Neural progenitor cell (in vitro differentiated cells): ENCODE measurements at regions not wholly inside any gene's neighbourhood (a gene's known extent, or its start where the extent isn't known, plus 50 kb on each side); places are given as distances from the start of the nearest gene placed in this dataset.

Experiments
- DNase-seq: peaks from one replicate; pipeline ENCODE4 v3.0.0-alpha.2; 2016; ENCODE audit warnings: low spot score
- H2AFZ ChIP-seq: fragments of 200-600 bp; sonication (generic); replicated peaks from 2 replicates; pipeline ENCODE4 v1.6.1; 2016; ENCODE audit warnings: antibody characterized with exemption
- H3F3A ChIP-seq: fragments of 200-600 bp; sonication (generic); 2 replicates; pipeline ENCODE4 v1.6.1; 2016; ENCODE audit warnings: antibody characterized with exemption, low read depth
- H3K27ac ChIP-seq: fragments of 200-600 bp; sonication (generic); 2 replicates; pipeline ENCODE4 v1.5.1; 2016; ENCODE audit warnings: mild to moderate bottlenecking
- H3K27me3 ChIP-seq: fragments of 200-600 bp; sonication (generic); 2 replicates; pipeline ENCODE4 v1.6.1; 2016; ENCODE audit warnings: mild to moderate bottlenecking, moderate library complexity
- H3K36me3 ChIP-seq: fragments of 200-600 bp; sonication (generic); 2 replicates; pipeline ENCODE4 v1.5.1; 2016
- H3K4me1 ChIP-seq: fragments of 200-600 bp; sonication (generic); 2 replicates; pipeline ENCODE4 v1.6.1; 2016; ENCODE audit warnings: mixed run types
- H3K4me2 ChIP-seq: fragments of 200-600 bp; sonication (generic); 2 replicates; pipeline ENCODE4 v1.6.1; 2016
- H3K4me3 ChIP-seq: fragments of 200-600 bp; sonication (generic); 2 replicates; pipeline ENCODE4 v1.5.1; 2016
- H3K79me2 ChIP-seq: fragments of 200-600 bp; sonication (generic); 2 replicates; pipeline ENCODE4 v1.6.1; 2016; ENCODE audit warnings: low read depth
- H3K9ac ChIP-seq: fragments of 200-600 bp; sonication (generic); 2 replicates; pipeline ENCODE4 v1.6.1; 2016
- H3K9me3 ChIP-seq: fragments of 200-600 bp; sonication (generic); 2 replicates; pipeline ENCODE4 v1.5.1; 2016; ENCODE audit warnings: low read depth
- H4K20me1 ChIP-seq: fragments of 200-600 bp; sonication (generic); 2 replicates; pipeline ENCODE4 v1.6.1; 2016; ENCODE audit warnings: low read depth
- H3K27ac Mint-ChIP-seq: 3 replicates; pipeline ENCODE4 v1.8.0; 2021; ENCODE audit warnings: mixed read lengths
- H3K27me3 Mint-ChIP-seq: 2 replicates; pipeline ENCODE4 v1.8.0; 2022; ENCODE audit warnings: low read depth, mild to moderate bottlenecking, inconsistent platforms, moderate library complexity, mixed read lengths; ENCODE audit not compliant: insufficient read depth
- H3K36me3 Mint-ChIP-seq: 3 replicates; pipeline ENCODE4 v1.8.0; 2021; ENCODE audit warnings: mixed read lengths
- H3K4me1 Mint-ChIP-seq: 3 replicates; pipeline ENCODE4 v1.8.0; 2021; ENCODE audit warnings: mixed read lengths
- H3K4me3 Mint-ChIP-seq: 3 replicates; pipeline ENCODE4 v1.8.0; 2021; ENCODE audit warnings: mild to moderate bottlenecking, moderate library complexity, mixed read lengths
- H3K9me3 Mint-ChIP-seq: 3 replicates; pipeline ENCODE4 v1.8.0; 2020; ENCODE audit warnings: mixed read lengths
- EZH2 ChIP-seq: fragments of 200-600 bp; sonication (generic); IDR thresholded peaks from 2 replicates; pipeline ENCODE4 v1.6.1; 2017; ENCODE audit warnings: antibody characterized with exemption, mild to moderate bottlenecking, moderate library complexity
- EZH2phosphoT487 ChIP-seq: fragments of 200-600 bp; sonication (generic); IDR thresholded peaks from 2 replicates; pipeline ENCODE4 v1.6.1; 2017; ENCODE audit warnings: antibody characterized with exemption
- TF ChIP-seq, protein P1 (sequence below): fragments of 200-600 bp; sonication (generic); IDR thresholded peaks from 2 replicates; pipeline ENCODE4 v1.5.1; 2017; ENCODE audit warnings: antibody characterized with exemption, mild to moderate bottlenecking

DNA sequence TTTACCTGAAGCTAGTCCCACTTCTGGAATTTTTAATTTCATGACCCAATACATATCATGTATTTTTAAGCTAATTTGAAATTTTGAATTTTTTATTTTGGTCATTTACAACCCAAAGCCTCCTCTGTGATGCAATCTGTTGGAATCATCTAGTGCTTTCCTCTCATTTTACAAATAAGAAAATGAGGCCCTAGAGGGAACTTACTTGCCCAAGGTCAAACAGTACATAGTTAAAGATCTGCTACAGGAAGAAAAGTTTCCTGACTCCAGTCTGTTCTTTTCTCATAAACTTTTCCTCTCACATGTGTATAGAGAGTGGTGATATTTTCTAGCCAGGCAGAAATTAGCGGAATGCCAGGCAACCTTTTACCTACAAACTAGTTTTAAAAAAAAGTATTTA, 59.3 kb upstream of the DPT start:
- no peak for DNase-seq
- no peaks in the 10 kb centered on the region for H4K20me1 ChIP-seq
- H2AFZ ChIP-seq = no peak overlapping the region
- H3K27ac Mint-ChIP-seq = no peak overlapping the region
- no peak overlapping the region for H3K4me3 Mint-ChIP-seq
- no peak overlapping the region for H3K27ac ChIP-seq
- H3K27me3 ChIP-seq = no peaks in the 10 kb centered on the region
- no peaks in the 10 kb centered on the region for H3K79me2 ChIP-seq
- H3K36me3 Mint-ChIP-seq = no peaks in the 10 kb centered on the region
- peaks cover 2% of the 10 kb centered on the region for H3K4me1 Mint-ChIP-seq
- no peaks in the 10 kb centered on the region for H3K4me1 ChIP-seq
- TF ChIP-seq EZH2 = no peak
- H3K4me3 ChIP-seq = no peak overlapping the region
- H3K27me3 Mint-ChIP-seq = no peaks in the 10 kb centered on the region
- no peak overlapping the region for H3K9ac ChIP-seq
- no peaks in the 10 kb centered on the region for H3F3A ChIP-seq
- no peak overlapping the region for H3K4me2 ChIP-seq
- H3K9me3 ChIP-seq = no peaks in the 10 kb centered on the region
- no peaks in the 10 kb centered on the region for H3K9me3 Mint-ChIP-seq
- H3K36me3 ChIP-seq = no peaks in the 10 kb centered on the region

DNA sequence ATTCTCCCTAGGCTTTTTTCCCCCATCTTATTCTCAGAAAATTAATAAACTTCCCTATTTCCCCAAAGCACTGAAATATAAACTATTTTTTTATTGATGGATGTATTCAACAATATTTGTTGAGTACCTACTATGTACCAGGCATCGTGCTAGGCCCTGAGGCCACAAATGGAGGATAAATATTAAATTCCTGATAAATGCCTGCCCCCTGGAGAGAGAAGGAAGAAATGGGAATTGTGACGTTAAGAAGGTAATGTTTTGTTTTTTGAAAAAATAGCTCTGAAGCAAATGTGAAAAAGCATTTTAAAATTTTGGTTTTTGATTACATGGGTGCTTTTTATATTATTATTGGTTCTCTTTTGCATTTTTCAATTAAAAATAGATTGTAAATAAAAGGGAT, 60.5 kb upstream of the DPT start:
- no peaks in the 10 kb centered on the region for H3K9me3 ChIP-seq

DNA sequence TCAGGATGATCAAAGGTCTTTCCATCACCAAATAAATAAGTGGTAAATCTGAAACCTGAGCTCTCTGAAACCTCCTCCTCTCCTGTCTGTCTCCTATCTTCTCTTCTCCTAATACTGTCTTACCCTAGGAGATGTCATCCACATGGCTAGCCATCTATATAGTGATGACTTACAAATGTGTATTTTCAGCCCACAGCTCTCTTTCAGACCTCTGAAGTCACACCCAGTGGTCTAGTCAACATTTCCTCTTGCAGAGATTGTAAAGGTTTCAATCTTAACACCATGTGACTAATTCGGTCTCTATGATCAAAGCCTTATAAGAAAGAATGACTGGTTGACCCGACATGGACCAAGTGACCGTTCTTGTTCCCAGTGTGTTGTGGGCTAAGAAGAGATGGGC, 63.1 kb upstream of the DPT start:
- Histone ChIP-seq H3K27me3 (no peaks in the 10 kb centered on the region), H3K4me3 (no peak overlapping the region), H3K27ac (no peak overlapping the region), H3K9ac (no peak overlapping the region), H3K36me3 (no peaks in the 10 kb centered on the region), H3K9me3 (no peaks in the 10 kb centered on the region), H3K4me1 (no peaks in the 10 kb centered on the region), H3F3A (no peaks in the 10 kb centered on the region), H3K79me2 (no peaks in the 10 kb centered on the region), H4K20me1 (no peaks in the 10 kb centered on the region), H3K4me2 (no peak overlapping the region), H2AFZ (no peak overlapping the region)
- no peak overlapping the region for H3K27ac Mint-ChIP-seq
- TF ChIP-seq EZH2phosphoT487 = no peak
- TF ChIP-seq EZH2 = no peak
- TF ChIP-seq, protein P1, sequence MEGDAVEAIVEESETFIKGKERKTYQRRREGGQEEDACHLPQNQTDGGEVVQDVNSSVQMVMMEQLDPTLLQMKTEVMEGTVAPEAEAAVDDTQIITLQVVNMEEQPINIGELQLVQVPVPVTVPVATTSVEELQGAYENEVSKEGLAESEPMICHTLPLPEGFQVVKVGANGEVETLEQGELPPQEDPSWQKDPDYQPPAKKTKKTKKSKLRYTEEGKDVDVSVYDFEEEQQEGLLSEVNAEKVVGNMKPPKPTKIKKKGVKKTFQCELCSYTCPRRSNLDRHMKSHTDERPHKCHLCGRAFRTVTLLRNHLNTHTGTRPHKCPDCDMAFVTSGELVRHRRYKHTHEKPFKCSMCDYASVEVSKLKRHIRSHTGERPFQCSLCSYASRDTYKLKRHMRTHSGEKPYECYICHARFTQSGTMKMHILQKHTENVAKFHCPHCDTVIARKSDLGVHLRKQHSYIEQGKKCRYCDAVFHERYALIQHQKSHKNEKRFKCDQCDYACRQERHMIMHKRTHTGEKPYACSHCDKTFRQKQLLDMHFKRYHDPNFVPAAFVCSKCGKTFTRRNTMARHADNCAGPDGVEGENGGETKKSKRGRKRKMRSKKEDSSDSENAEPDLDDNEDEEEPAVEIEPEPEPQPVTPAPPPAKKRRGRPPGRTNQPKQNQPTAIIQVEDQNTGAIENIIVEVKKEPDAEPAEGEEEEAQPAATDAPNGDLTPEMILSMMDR = no peak
- no peaks in the 10 kb centered on the region for H3K27me3 Mint-ChIP-seq
- no peaks in the 10 kb centered on the region for H3K36me3 Mint-ChIP-seq
- H3K4me1 Mint-ChIP-seq = peaks cover 3% of the 10 kb centered on the region
- H3K9me3 Mint-ChIP-seq = no peaks in the 10 kb centered on the region
- no peak overlapping the region for H3K4me3 Mint-ChIP-seq
- DNase-seq = no peak

More for the DNA sequence above, 60.5 kb upstream of the DPT start:
- Histone ChIP-seq H3K4me2 (no peak overlapping the region), H3K79me2 (no peaks in the 10 kb centered on the region), H3K36me3 (no peaks in the 10 kb centered on the region), H3K27me3 (no peaks in the 10 kb centered on the region), H2AFZ (no peak overlapping the region), H3K9ac (no peak overlapping the region), H4K20me1 (no peaks in the 10 kb centered on the region), H3F3A (no peaks in the 10 kb centered on the region), H3K27ac (no peak overlapping the region), H3K4me3 (no peak overlapping the region), H3K4me1 (no peaks in the 10 kb centered on the region)
- DNase-seq = no peak
- TF ChIP-seq EZH2phosphoT487 = no peak
- Mint-ChIP-seq H3K27ac (no peak overlapping the region), H3K4me3 (no peak overlapping the region), H3K4me1 (peaks cover 2% of the 10 kb centered on the region), H3K9me3 (no peaks in the 10 kb centered on the region), H3K36me3 (no peaks in the 10 kb centered on the region), H3K27me3 (no peaks in the 10 kb centered on the region)

DNA sequence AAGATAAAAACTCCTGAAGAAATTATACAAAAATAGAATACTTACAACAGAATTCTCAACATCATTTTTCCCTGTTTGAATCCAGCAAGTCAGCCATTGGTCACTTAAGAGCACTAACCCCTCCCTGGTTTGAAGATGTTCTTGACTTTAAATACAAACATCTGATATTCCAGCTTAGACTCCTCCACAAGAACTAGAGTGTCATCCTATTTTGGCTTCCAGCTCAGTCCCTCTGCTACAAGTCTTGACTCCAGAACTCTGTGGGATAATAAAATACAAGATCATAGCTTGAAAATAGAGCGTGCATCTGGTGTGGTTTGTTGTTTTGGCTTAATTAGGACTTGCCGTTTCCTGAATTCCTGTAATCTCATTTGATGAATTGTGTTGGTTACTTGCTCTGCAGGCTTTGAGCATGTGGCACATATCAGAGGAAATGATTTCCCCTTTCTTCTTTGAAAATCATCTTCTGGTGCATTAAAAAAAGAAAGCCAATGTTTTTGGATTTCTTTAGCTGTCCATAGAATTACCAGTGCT, 63.7 kb upstream of the DPT start:
- no peaks in the 10 kb centered on the region for H3K36me3 ChIP-seq
- no peak overlapping the region for H3K9ac ChIP-seq
- H3K27me3 ChIP-seq = no peaks in the 10 kb centered on the region
- Mint-ChIP-seq H3K27me3 (no peaks in the 10 kb centered on the region), H3K4me3 (no peak overlapping the region), H3K4me1 (peaks cover 3% of the 10 kb centered on the region), H3K27ac (no peak overlapping the region), H3K9me3 (no peaks in the 10 kb centered on the region), H3K36me3 (no peaks in the 10 kb centered on the region)
- no peak for DNase-seq
- TF ChIP-seq, protein P1 = no peak
- no peak for TF ChIP-seq EZH2
- TF ChIP-seq EZH2phosphoT487 = no peak
- H3K4me3 ChIP-seq = no peak overlapping the region
- no peak overlapping the region for H2AFZ ChIP-seq
- no peaks in the 10 kb centered on the region for H3K4me1 ChIP-seq
- H3K4me2 ChIP-seq = no peak overlapping the region
- no peak overlapping the region for H3K27ac ChIP-seq
- H4K20me1 ChIP-seq = no peaks in the 10 kb centered on the region
- H3K79me2 ChIP-seq = no peaks in the 10 kb centered on the region
- H3F3A ChIP-seq = no peaks in the 10 kb centered on the region
- no peaks in the 10 kb centered on the region for H3K9me3 ChIP-seq
